Activated CD4-positive, alpha-beta T cell treated with anti-CD3 and anti-CD28 coated beads for 36 hours (primary cell): ENCODE measurements at regions not wholly inside any gene's neighbourhood (a gene's known extent, or its start where the extent isn't known, plus 50 kb on each side); places are given as distances from the start of the nearest gene placed in this dataset.
"Not testable (repeated sequence)": the region's sequence is repeated elsewhere in the genome, so short reads cannot be mapped to it uniquely, and the experiment has no call there.

ENCODE experiments used
- ATAC-seq: fragments of 200-7000 bp; cut with Tn5 transposase; one replicate; pipeline ENCODE4 v1.10.0; 2021; ENCODE audit warnings: mild to moderate bottlenecking, moderate library complexity
- CTCF ChIA-PET: fragments of 350-600 bp; sonication (Branson Sonifier 250); formaldehyde crosslinking; loops from one replicate; lab custom pipeline; 2021; ENCODE audit warnings: antibody characterized with exemption; lab: Charles Lee
- POLR2A ChIA-PET: fragments of 350-600 bp; sonication (Branson Sonifier 250); formaldehyde crosslinking; loops from one replicate; lab custom pipeline; 2021; ENCODE audit warnings: antibody characterized with exemption, inconsistent platforms; lab: Charles Lee
- DNase-seq: peaks from one replicate; pipeline ENCODE4 v3.0.0-alpha.2; 2020
- H3K27ac Mint-ChIP-seq: one replicate; pipeline ENCODE4 v1.8.0; 2021; ENCODE audit warnings: mixed read lengths
- H3K27me3 Mint-ChIP-seq: one replicate; pipeline ENCODE4 v1.8.0; 2021; ENCODE audit warnings: mixed read lengths
- H3K36me3 Mint-ChIP-seq: one replicate; pipeline ENCODE4 v1.8.0; 2021; ENCODE audit warnings: low read depth, mixed read lengths
- H3K4me1 Mint-ChIP-seq: one replicate; pipeline ENCODE4 v1.8.0; 2021; ENCODE audit warnings: mixed read lengths
- H3K4me3 Mint-ChIP-seq: one replicate; pipeline ENCODE4 v1.8.0; 2021; ENCODE audit warnings: mild to moderate bottlenecking, moderate library complexity, mixed read lengths
- H3K9me3 Mint-ChIP-seq: one replicate; pipeline ENCODE4 v1.8.0; 2021; ENCODE audit warnings: low read depth, mixed read lengths
- intact Hi-C, 2 experiments: fragments of 100-400 bp; cut with DNase I in 1 of 2; cut with micrococcal nuclease in 1 of 2; formaldehyde crosslinking; loops; one replicate each; pipeline versions ENCODE4 v1.14.2 to v1.15.1; 2022 to 2024; cut with DNase I, micrococcal nuclease

DNA sequence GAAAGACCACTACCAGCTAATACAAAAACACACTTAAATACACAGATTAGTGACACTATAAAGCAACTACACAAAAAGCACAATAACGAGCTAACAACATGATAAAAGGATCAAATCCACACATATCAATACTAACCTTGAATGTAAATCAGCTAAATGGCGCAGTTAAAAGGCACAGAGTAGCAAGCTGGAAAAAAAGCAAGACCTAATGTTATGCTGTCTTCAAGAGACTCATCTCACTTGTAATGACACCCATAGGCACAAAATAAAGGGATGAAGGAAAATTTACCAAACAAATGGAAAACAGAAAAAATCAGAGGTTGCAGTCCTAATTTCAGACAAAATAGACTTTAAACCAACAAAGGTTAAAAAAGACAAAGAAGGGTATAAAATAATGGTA is 86.3 kb downstream of the NUS1 start:
- Mint-ChIP-seq H3K4me3 (no peak overlapping the region), H3K4me1 (no peaks in the 10 kb centered on the region), H3K27ac (no peak overlapping the region), H3K9me3 (peaks cover 9% of the 10 kb centered on the region), H3K36me3 (no peaks in the 10 kb centered on the region), H3K27me3 (no peaks in the 10 kb centered on the region)
- ChIA-PET POLR2A (no interaction called here), CTCF (interaction anchor here (0.7 kb wide), 1 partner anchor 582 kb away, joined by 3 read pairs; no protein-coding TSS in a partner anchor)
- DNase-seq = no peak
- intact Hi-C loops = no loop called here
- no peak for ATAC-seq

DNA sequence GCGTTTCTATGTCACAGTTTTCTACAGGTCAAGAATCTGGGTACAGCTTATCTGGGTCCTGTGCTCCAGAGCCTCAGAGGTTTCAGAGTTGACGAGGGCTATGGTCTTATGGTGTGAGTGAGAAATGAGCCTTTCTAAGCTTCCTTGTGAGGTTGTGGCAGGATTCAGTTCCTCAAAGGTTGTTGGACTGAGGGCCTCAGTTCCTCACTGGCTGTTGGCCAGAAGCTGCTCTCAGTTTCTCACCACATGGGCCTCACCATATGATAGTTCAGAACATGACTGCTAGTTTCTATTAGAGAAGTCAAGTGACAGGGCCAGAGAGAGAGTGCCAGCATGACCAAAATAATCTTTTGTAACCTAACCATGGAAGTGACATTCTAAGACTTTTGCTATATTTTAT is 96.1 kb downstream of the NUS1 start:
- intact Hi-C loops = no loop called here
- POLR2A ChIA-PET = no interaction called here
- DNase-seq (no peak), ATAC-seq (no peak)
- H3K4me1 Mint-ChIP-seq = no peaks in the 10 kb centered on the region
- no peak overlapping the region for H3K27ac Mint-ChIP-seq
- H3K9me3 Mint-ChIP-seq = no peaks in the 10 kb centered on the region
- CTCF ChIA-PET = no interaction called here
- peaks cover 10% of the 10 kb centered on the region for H3K27me3 Mint-ChIP-seq
- H3K4me3 Mint-ChIP-seq = no peak overlapping the region
- H3K36me3 Mint-ChIP-seq = no peaks in the 10 kb centered on the region

DNA sequence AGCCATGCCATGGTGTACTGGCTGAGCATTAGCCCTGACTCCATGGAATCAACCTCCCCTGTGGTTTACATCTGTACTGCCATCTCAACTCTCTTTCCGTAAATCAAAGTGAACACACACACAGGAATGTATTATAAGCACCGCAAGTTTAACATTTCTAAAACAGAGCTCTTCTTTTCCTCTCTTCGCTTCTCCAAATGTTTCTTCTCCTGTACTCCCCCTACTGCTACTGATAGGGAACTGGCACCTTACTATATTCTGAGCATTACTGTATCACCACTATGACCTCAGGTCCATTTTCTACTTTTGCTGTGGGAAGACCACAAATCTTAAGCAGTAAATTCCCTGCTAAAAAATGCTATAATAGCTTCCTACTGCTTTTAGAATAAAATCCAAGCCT is 101.2 kb downstream of the NUS1 start:
- H3K4me3 Mint-ChIP-seq = no peak overlapping the region
- intact Hi-C loops = no loop called here
- POLR2A ChIA-PET = no interaction called here
- H3K36me3 Mint-ChIP-seq = no peaks in the 10 kb centered on the region
- CTCF ChIA-PET = no interaction called here
- no peak for ATAC-seq
- H3K27ac Mint-ChIP-seq = no peak overlapping the region
- DNase-seq = no peak
- no peaks in the 10 kb centered on the region for H3K4me1 Mint-ChIP-seq
- H3K9me3 Mint-ChIP-seq = no peaks in the 10 kb centered on the region
- peaks cover 10% of the 10 kb centered on the region for H3K27me3 Mint-ChIP-seq

DNA sequence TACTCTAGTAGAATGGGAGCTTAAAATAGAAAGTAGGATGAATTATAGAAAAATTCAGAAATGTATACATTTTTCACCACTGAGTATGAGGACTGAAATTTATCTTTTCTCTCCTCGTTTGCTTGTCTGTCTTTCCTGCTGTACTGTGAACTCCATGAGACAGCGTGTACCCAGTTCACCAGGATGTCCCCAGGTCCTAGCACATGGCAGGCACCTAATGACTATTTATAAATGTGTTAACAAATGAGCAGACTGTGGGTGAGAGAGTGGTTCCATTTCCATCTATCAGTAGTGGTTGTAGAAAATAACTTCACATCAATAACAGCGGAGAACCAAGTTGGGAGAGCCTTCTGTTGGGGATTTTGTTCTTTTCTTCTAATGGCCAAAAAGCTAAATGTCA is 106.3 kb downstream of the NUS1 start:
- H3K4me3 Mint-ChIP-seq = no peak overlapping the region
- intact Hi-C loops = no loop called here
- peaks cover 9% of the 10 kb centered on the region for H3K27me3 Mint-ChIP-seq
- no peaks in the 10 kb centered on the region for H3K4me1 Mint-ChIP-seq
- H3K27ac Mint-ChIP-seq = no peak overlapping the region
- ChIA-PET POLR2A (no interaction called here), CTCF (no interaction called here)
- no peaks in the 10 kb centered on the region for H3K36me3 Mint-ChIP-seq
- DNase-seq (no peak), ATAC-seq (no peak)
- H3K9me3 Mint-ChIP-seq = peaks cover 1% of the 10 kb centered on the region

DNA sequence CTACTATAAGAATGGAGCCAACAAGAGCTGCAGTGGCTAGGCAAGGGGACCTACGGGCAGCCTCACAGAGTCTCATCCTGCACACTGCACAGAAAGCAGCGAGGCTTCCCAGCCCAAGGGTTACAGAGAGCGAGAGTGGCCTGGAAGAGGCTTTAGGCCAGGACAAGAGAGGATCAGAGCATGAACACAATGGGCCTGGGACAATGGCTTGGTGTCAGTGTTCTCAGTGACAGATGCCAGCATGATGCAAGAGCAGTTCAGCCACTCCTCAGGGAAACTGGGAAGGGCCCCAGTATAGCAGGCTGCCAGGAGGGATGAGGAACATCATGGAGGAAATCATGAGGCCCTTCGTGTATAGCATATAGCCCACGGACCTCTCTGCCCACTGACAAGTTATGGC is 108.0 kb downstream of the NUS1 start:
- no peaks in the 10 kb centered on the region for H3K36me3 Mint-ChIP-seq
- POLR2A ChIA-PET = no interaction called here
- H3K27me3 Mint-ChIP-seq = peaks cover 8% of the 10 kb centered on the region
- H3K27ac Mint-ChIP-seq = no peak overlapping the region
- intact Hi-C loops = no loop called here
- no peak for ATAC-seq
- H3K4me3 Mint-ChIP-seq = no peak overlapping the region
- H3K4me1 Mint-ChIP-seq = no peaks in the 10 kb centered on the region
- DNase-seq = no peak
- peaks cover 1% of the 10 kb centered on the region for H3K9me3 Mint-ChIP-seq
- CTCF ChIA-PET = no interaction called here

DNA sequence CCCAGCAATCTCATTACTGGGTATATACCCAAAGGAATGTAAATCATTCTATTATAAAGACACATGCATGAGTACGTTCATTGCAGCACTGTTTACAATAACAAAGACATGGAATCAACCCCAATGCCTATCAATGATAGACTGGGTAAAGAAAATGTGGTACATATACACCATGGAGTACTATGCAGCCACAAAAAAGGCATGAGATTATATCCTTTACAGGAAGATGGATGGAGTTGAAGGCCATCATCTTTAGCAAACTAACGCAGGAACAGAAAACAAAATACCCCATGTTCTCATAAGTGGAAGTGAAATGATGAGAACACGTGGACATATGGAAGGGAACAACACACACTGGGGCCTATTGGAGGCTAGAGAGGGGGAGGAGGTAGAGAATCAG is 115.7 kb downstream of the NUS1 start:
- Mint-ChIP-seq H3K4me3 (no peak overlapping the region), H3K27me3 (no peaks in the 10 kb centered on the region), H3K4me1 (no peaks in the 10 kb centered on the region), H3K27ac (no peak overlapping the region), H3K36me3 (no peaks in the 10 kb centered on the region), H3K9me3 (no peaks in the 10 kb centered on the region)
- DNase-seq (no peak), ATAC-seq (no peak)
- ChIA-PET CTCF (interaction anchor here (1.4 kb wide), 1 partner anchor 13 kb away, joined by 4 read pairs; no protein-coding TSS in a partner anchor), POLR2A (no interaction called here)
- intact Hi-C loops = no loop called here

DNA sequence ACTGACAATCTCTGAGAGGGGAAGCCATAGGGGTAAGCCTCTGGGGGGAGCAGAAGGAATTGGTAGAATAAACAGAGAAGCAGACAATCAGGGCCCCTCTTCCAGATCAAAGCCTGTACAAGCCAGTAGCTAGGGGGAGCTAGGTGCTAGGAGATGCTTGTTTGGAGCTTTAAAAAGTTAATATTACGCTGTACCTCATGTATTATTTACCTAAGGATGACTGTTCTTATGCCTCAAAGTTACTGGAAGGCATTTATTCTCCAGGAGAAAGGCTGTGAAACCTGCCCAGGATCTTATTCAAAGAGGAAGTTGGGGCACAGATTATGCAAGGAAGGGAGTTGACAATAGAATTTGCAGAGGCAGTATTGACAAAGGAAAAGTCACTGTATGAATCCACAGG is 111.8 kb upstream of the SLC35F1 start:
- ChIA-PET POLR2A (no interaction called here), CTCF (no interaction called here)
- Mint-ChIP-seq H3K4me3 (no peak overlapping the region), H3K27ac (no peak overlapping the region), H3K27me3 (no peaks in the 10 kb centered on the region), H3K36me3 (no peaks in the 10 kb centered on the region), H3K4me1 (no peaks in the 10 kb centered on the region), H3K9me3 (no peaks in the 10 kb centered on the region)
- intact Hi-C loops = no loop called here
- DNase-seq = no peak
- no peak for ATAC-seq

DNA sequence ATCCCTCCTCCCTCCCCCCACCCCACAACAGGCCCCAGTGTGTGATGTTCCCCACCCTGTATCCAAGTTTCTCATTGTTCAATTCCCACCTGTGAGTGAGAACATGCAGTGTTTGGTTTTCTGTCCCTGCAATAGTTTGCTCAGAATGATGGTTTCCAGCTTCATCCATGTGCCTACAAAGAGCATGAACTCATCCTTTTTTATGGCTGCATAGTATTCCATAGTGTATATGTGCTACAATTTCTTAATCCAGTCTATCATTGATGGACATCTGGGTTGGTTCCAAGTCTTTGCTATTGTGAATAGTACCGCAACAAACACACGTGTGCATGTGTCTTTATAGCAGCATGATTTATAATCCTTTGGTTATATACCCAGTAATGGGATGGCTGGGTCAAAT is 108.2 kb upstream of the SLC35F1 start:
- H3K4me3 Mint-ChIP-seq, POLR2A ChIA-PET, intact Hi-C loops, H3K4me1 Mint-ChIP-seq, DNase-seq, CTCF ChIA-PET, H3K36me3 Mint-ChIP-seq, H3K27me3 Mint-ChIP-seq, H3K27ac Mint-ChIP-seq, ATAC-seq, H3K9me3 Mint-ChIP-seq: not testable (repeated sequence)

DNA sequence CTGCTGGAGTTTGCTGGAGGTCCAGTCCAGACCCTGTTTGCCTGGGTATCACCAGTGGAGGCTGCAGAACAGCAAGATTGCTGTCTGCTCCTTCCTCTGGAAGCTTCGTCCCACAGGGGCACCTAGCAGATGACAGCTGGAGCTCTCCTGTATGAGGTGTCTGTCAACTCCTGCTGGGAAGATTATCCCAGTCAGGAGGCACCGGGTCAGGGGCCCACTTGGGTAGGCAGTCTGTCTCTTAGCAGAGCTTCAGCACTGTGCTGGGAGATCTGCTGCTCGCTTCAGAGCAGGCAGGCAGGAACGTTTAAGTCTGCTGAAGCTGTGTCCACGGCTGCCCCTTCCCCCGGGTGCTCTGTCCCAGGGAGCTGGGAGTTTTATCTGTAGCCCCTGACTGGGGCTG is 96.8 kb upstream of the SLC35F1 start:
- DNase-seq = no peak
- Mint-ChIP-seq H3K27me3 (peaks cover 8% of the 10 kb centered on the region), H3K36me3 (no peaks in the 10 kb centered on the region), H3K4me1 (no peaks in the 10 kb centered on the region), H3K9me3 (no peaks in the 10 kb centered on the region), H3K4me3 (no peak overlapping the region), H3K27ac (no peak overlapping the region)
- ATAC-seq = no peak
- intact Hi-C loops = no loop called here
- ChIA-PET POLR2A (no interaction called here), CTCF (no interaction called here)

DNA sequence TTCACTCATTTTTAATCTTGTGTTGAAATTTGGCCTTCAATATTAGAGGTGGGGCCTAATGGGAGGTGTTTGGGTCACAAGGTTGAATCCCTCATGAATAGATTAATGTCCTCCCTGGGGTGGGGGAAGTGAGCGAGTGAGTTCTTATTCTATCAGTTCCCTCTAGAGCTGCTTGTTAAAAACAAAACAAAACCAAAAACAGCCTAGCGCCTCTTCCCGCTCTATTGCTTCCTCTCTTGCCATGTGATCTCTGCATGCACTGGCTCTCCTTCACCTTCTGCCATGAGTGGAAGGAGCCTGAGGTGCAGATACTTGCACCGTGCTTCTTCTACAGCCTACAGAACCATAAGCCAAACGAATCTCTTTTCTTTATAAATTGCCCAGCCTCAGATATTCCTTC is 89.6 kb upstream of the SLC35F1 start:
- Mint-ChIP-seq H3K4me1 (no peaks in the 10 kb centered on the region), H3K36me3 (no peaks in the 10 kb centered on the region), H3K9me3 (peaks cover 1% of the 10 kb centered on the region), H3K4me3 (no peak overlapping the region), H3K27ac (no peak overlapping the region), H3K27me3 (peaks cover 4% of the 10 kb centered on the region)
- CTCF ChIA-PET = no interaction called here
- intact Hi-C loops = no loop called here
- DNase-seq (no peak), ATAC-seq (no peak)
- POLR2A ChIA-PET = no interaction called here

DNA sequence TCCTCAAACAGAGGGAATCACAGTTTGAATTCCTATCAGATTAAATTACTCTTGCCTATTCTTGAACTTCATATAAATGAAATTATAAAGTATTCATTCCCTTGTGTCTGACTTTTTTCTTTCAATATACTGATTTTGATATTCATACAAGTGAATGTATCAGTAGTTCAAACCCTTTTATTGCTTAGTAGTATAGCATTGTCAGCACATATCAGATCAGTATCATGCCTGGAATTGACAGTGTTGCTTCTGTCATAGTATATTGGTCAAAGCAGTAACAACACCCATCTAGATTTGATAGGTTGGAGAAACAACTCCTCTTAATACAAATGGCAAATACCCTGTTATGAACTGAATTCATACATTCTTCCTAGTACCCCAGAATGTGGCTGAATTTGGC is 89.1 kb upstream of the SLC35F1 start:
- H3K9me3 Mint-ChIP-seq = peaks cover 1% of the 10 kb centered on the region
- peaks cover 4% of the 10 kb centered on the region for H3K27me3 Mint-ChIP-seq
- no peak overlapping the region for H3K4me3 Mint-ChIP-seq
- no peaks in the 10 kb centered on the region for H3K36me3 Mint-ChIP-seq
- DNase-seq (no peak), ATAC-seq (no peak)
- CTCF ChIA-PET = no interaction called here
- intact Hi-C loops = no loop called here
- H3K4me1 Mint-ChIP-seq = no peaks in the 10 kb centered on the region
- no peak overlapping the region for H3K27ac Mint-ChIP-seq
- POLR2A ChIA-PET = no interaction called here

DNA sequence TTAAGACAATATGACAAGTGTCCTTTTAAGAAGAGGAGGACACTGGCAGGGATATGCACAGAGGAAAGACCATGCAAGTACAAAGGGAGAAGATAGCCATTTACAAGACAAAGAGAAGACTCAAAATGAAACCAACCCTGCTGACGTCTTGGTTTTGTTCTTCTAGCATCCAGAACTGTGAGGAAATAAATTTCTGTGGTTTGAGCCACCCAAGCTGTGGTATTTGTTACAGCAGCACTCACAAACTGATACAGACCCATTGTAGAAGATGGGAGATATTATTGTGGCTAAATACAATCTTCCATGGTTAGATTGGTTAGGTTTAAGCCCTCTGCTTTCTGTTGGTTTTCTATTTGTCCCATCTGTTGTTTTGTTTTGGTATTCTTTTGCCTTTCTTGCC is 88.6 kb upstream of the SLC35F1 start:
- ChIA-PET CTCF (no interaction called here), POLR2A (no interaction called here)
- Mint-ChIP-seq H3K9me3 (peaks cover 1% of the 10 kb centered on the region), H3K4me1 (no peaks in the 10 kb centered on the region), H3K27me3 (peaks cover 4% of the 10 kb centered on the region), H3K4me3 (no peak overlapping the region), H3K36me3 (no peaks in the 10 kb centered on the region), H3K27ac (no peak overlapping the region)
- intact Hi-C loops = no loop called here
- ATAC-seq = no peak
- DNase-seq = no peak
